ENCODE measurements at regions not wholly inside any gene's neighbourhood (a gene's known extent, or its start where the extent isn't known, plus 50 kb on each side); places are given as distances from the start of the nearest gene placed in this dataset.
"Not testable (repeated sequence)": the region's sequence is repeated elsewhere in the genome, so short reads cannot be mapped to it uniquely, and the experiment has no call there.

DNA sequence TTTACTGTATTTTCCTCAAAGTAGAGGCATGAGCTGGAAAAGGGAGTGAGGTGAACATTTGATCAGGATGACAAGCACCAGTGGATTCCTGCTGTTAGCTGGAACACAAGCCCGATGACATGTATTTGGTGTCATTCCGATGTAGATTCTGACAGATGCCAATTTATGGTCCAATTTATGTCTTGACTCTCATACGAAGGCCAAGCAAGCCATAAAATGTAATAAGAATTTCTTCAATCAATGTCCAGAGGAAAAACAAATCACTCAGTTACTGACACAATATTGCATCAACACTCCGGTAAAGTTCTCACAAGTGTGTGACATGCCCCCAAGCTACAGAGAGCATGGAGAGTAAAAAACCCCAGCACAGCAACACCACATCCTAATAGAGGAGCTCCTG is 138.3 kb upstream of the ZNF521 start:
- no peak for DNase-seq (ENCODE audit: low read depth)
- TF ChIP-seq, protein P1, sequence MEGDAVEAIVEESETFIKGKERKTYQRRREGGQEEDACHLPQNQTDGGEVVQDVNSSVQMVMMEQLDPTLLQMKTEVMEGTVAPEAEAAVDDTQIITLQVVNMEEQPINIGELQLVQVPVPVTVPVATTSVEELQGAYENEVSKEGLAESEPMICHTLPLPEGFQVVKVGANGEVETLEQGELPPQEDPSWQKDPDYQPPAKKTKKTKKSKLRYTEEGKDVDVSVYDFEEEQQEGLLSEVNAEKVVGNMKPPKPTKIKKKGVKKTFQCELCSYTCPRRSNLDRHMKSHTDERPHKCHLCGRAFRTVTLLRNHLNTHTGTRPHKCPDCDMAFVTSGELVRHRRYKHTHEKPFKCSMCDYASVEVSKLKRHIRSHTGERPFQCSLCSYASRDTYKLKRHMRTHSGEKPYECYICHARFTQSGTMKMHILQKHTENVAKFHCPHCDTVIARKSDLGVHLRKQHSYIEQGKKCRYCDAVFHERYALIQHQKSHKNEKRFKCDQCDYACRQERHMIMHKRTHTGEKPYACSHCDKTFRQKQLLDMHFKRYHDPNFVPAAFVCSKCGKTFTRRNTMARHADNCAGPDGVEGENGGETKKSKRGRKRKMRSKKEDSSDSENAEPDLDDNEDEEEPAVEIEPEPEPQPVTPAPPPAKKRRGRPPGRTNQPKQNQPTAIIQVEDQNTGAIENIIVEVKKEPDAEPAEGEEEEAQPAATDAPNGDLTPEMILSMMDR (IDR thresholded peaks at IDR 0.05; ENCODE audit: low read depth, low read length, missing control alignments): no peak
- H3K4me3 ChIP-seq (ENCODE audit: low read depth, low read length): no peak overlapping the region

DNA sequence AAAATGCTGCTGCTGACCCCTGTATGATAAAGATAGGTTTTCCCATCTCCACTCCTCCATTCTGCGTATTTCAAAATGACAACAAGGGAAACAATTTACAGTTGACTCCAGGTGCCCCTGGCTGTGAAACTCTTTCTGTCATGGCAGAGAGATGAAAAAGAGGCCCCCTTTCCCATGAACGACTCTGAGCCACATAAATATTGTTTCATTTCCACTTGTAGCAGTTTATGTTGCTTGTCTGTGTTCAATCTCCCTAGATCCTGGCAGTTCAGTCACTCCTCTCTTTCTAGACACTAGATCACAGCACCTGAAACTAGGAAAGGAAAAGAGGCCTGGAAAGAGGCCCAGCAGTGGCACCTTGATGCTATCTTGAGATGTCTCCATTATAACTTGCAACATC is 121.0 kb upstream of the ZNF521 start:
- TF ChIP-seq, protein P1 (IDR thresholded peaks at IDR 0.05; ENCODE audit: low read depth, low read length, missing control alignments): no peak
- no peak overlapping the region for H3K4me3 ChIP-seq (ENCODE audit: low read depth, low read length)
- DNase-seq (ENCODE audit: low read depth): no peak

DNA sequence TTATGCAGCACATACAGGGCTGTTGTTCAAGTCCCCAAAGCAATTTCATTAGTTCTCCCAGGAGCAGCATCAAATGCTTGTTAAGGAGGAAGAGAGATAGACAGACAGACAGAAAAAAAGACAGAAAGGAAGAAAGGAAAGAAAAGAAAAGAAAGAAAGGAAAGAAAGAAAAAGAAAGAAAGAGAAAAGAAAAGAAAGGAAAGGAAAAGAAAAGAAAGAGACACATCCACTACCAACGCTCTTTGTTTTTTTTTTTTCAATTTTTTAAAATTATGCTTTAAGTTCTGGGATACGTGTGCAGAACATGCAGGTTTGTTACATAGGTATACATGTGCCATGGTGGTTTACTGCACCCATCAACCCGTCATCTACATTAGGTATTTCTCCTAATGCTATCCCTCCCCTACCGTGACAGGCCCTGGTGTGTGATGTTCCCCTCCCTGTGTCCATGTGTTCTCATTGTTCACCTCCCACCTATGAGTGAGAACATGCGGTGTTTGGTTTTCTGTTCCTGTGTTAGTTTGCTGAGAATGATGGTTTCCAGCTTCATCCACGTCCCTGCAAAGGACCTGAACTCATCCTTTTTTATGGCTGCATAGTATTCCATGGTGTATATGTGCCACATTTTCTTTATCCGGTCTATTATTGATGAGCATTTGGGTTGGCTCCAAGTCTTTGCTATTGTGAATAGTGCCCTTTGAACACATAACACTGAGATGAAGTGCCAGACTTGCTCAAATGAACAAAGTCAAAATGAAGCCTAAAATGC is 119.0 kb upstream of the ZNF521 start:
- H3K4me3 ChIP-seq (ENCODE audit: low read depth, low read length); DNase-seq (ENCODE audit: low read depth): not testable (repeated sequence)

DNA sequence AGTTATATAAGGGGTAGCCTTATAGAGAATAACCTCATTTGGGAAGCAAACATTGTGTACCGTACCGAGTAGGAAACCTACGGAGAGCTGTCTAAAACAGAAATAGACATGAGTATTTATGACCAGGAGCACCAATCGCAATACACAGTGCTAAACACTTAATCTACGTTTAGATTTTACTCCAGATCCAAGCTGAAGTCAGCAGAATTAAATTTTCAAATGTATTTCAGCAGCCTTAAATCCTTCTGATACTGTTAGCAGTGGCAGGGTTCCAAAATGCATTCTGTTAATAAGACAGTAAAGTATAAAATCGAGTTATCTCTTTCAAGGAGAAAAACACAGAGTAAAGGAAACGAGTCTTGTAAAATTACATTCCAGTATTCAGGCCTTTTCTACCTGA is 118.1 kb upstream of the ZNF521 start:
- no peak overlapping the region for H3K4me3 ChIP-seq (ENCODE audit: low read depth, low read length)
- TF ChIP-seq, protein P1 (IDR thresholded peaks at IDR 0.05; ENCODE audit: low read depth, low read length, missing control alignments): no peak
- no peak for DNase-seq (ENCODE audit: low read depth)

DNA sequence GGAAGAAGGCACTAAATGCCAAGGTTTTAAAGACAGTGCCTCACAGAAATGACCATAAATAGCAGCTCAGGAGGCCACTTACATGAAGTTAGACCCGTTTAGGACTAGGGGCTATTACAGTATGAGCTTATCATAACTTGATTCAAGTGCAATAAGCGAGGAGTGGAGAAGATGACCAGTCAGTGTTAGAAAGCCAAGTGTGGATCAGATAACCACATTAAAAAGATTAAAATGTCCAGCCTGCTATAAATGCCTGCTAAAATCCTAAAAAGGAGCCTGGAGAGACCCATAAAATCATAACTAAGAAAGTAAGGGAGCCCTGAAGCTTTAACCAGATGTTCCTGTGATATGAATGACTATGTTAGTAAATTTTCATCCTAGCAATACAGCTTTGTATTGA is 117.5 kb upstream of the ZNF521 start:
- TF ChIP-seq, protein P1 (IDR thresholded peaks at IDR 0.05; ENCODE audit: low read depth, low read length, missing control alignments): no peak
- DNase-seq (ENCODE audit: low read depth): no peak
- no peak overlapping the region for H3K4me3 ChIP-seq (ENCODE audit: low read depth, low read length)

DNA sequence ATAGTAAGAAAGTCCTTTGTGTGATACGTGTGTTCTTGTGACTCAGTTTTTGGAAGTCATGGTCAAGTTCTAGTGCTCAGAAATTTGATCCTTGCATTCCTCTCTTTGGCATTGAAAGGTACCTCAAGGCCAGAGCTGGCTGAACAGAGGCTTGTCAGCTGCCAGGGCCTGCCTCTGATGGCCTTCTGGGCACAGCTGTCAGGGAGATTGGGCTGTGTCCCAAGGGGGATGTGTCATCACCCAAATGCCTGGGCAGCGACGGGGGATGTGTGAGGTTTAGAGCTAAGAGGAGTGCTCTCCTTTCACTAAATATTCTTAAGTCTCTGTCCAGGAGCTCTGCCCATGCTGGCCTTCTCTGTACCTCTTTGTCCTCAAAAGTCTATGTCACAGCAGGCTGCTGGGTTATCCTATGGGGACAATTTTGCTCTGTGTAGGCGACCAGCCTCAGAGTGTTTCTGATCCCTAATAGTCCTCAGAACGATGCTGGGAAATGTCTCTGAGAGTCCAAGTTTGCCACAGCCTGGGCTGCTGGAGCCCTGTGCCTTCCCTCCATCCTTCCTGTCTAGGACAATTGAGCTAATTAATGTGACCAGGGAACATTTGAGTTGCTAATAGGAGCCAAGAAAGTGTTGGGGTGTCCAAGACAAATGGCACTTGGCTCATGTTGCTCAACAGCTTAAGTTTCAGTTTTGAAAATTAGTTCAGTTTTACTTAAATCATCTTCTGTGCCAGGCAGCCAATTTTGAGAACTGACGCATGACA is 115.4 kb upstream of the ZNF521 start:
- DNase-seq (ENCODE audit: low read depth): no peak
- H3K4me3 ChIP-seq (ENCODE audit: low read depth, low read length): no peak overlapping the region
- TF ChIP-seq, protein P1 (IDR thresholded peaks at IDR 0.05; ENCODE audit: low read depth, low read length, missing control alignments): no peak

DNA sequence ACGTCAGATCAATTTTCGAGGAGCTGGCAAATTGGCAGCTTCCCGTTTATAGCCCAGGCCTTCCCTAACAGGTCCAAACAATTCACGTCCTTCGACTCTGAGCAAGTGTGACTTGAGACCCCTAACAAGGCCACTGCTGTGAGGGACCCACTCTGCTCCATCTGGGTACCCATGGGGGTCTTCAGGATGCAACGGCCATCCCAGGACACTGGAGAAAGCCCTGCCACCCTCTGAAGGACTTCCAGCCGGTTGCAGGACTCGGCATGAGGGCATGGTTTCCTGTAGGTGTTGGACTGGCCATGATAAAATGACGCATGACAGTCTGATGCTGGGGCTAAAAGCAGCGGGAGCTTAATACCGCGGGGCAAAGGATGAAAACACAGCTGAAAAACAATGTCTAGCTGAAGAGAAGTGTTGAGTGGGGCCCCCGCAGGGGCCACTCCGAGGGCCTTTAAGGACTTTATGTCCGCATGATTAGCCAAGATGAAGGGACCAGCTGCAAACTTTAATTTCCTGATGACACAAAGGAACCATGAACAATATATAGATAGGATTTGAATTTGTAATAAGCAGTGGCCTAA is 113.3 kb upstream of the ZNF521 start:
- TF ChIP-seq, protein P1 (IDR thresholded peaks at IDR 0.05; ENCODE audit: low read depth, low read length, missing control alignments): no peak
- no peak overlapping the region for H3K4me3 ChIP-seq (ENCODE audit: low read depth, low read length)
- DNase-seq (ENCODE audit: low read depth): no peak

Measured in GM12864 (cell line).